HEK293T (cell line): ENCODE measurements at regions not wholly inside any gene's neighbourhood (a gene's known extent, or its start where the extent isn't known, plus 50 kb on each side); places are given as distances from the start of the nearest gene placed in this dataset.

Experiments used
- BHLHE40 ChIP-seq: fragments of 450-650 bp; IDR thresholded peaks from 2 replicates; pipeline ENCODE4 v1.6.1; 2016; ENCODE audit warnings: mild to moderate bottlenecking, moderate library complexity, borderline replicate concordance
- FOXM1 ChIP-seq: fragments of 450-650 bp; IDR thresholded peaks from 2 replicates; pipeline ENCODE4 v1.6.1; 2017; ENCODE audit warnings: mild to moderate bottlenecking, borderline replicate concordance
- NFRKB ChIP-seq: fragments of 450-650 bp; IDR thresholded peaks from 2 replicates; pipeline ENCODE4 v1.6.1; 2016; ENCODE audit warnings: mild to moderate bottlenecking, moderate library complexity
- PKNOX1 ChIP-seq: fragments of 450-650 bp; IDR thresholded peaks from 2 replicates; pipeline ENCODE4 v1.6.1; 2016
- SP1 ChIP-seq: fragments of 450-650 bp; IDR thresholded peaks from 2 replicates; pipeline ENCODE4 v1.6.1; 2017
- ZNF384 ChIP-seq: fragments of 450-650 bp; IDR thresholded peaks from 2 replicates; pipeline ENCODE4 v1.6.1; 2016

GRCh38 chrX:39532761-39533160, 565.0 kb downstream of the BCOR start:
- TF ChIP-seq ZNF384 (no peak), BHLHE40 (no peak), NFRKB (no peak), FOXM1 (no peak), SP1 (no peak), PKNOX1 (no peak)
